C4-2B (cell line): ENCODE measurements at regions not wholly inside any gene's neighbourhood (a gene's known extent, or its start where the extent isn't known, plus 50 kb on each side); places are given as distances from the start of the nearest gene placed in this dataset.

Experiments used
- ZFX ChIP-seq: fragments of 450-650 bp; IDR thresholded peaks from 2 replicates; pipeline ENCODE4 v1.6.1; 2017
- TF ChIP-seq, protein P1 (sequence below): fragments of 450-650 bp; conservative IDR thresholded peaks from 2 replicates; pipeline ENCODE4 v1.5.1; 2017; ENCODE audit warnings: mild to moderate bottlenecking

DNA sequence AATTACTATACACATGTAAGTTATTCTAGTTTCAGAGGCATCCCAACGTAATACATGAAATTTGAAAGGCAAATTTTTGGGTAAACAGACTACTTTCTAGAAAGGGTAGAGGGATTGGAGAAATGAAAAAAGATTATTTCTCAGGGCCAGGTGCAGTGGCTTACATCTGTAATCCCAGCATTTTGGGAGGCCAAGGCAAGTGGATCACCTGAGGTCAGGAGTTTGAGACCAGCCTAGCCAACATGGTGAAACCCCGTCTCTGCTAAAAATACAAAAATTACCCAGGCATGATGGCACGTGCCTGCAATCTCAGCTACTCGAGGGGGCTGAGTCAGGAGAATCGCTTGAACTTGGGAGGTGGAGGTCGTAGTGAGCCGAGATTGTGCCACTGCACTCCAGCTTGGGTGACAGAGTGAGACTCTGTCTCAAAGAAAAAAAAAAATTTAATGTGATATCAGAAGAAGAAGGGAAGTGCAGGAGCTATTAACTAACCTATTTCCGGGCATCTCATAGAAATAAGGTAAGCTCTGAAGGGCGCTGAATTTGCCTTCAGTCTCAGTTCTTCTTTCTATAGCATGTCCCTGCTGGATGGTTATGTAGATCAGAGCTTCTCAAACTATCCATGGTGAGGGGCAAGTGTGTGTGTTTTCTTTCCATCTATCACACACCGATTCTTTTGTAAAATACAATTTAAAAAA is 100.3 kb upstream of the MTHFD1L start:
- TF ChIP-seq, protein P1, sequence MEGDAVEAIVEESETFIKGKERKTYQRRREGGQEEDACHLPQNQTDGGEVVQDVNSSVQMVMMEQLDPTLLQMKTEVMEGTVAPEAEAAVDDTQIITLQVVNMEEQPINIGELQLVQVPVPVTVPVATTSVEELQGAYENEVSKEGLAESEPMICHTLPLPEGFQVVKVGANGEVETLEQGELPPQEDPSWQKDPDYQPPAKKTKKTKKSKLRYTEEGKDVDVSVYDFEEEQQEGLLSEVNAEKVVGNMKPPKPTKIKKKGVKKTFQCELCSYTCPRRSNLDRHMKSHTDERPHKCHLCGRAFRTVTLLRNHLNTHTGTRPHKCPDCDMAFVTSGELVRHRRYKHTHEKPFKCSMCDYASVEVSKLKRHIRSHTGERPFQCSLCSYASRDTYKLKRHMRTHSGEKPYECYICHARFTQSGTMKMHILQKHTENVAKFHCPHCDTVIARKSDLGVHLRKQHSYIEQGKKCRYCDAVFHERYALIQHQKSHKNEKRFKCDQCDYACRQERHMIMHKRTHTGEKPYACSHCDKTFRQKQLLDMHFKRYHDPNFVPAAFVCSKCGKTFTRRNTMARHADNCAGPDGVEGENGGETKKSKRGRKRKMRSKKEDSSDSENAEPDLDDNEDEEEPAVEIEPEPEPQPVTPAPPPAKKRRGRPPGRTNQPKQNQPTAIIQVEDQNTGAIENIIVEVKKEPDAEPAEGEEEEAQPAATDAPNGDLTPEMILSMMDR, result no peak
- TF ChIP-seq ZFX, result no peak
